Breast epithelium (tissue), 4 donors: ENCODE measurements at regions not wholly inside any gene's neighbourhood (a gene's known extent, or its start where the extent isn't known, plus 50 kb on each side); places are given as distances from the start of the nearest gene placed in this dataset.
"Not testable (repeated sequence)": the region's sequence is repeated elsewhere in the genome, so short reads cannot be mapped to it uniquely, and the experiment has no call there.

Source experiments
- DNase-seq, 2 donors: peaks; one replicate each; pipeline ENCODE4 v3.0.0-alpha.2; 2019; ENCODE audit warnings: low spot score in 2 of 2
- H3K27ac ChIP-seq, 2 donors: fragments of 200-600 bp; sonication (generic) in 1 of 2; one replicate each; pipeline ENCODE4 v1.5.1; 2016 to 2019; ENCODE audit warnings: mild to moderate bottlenecking in 1 of 2
- H3K27me3 ChIP-seq, 2 donors: fragments of 200-600 bp; sonication (generic) in 1 of 2; one replicate each; pipeline versions ENCODE4 v1.5.1 to v1.6.0; 2017 to 2019; ENCODE audit warnings: control low read depth in 1 of 2, mild to moderate bottlenecking in 1 of 2
- H3K36me3 ChIP-seq: fragments of 200-600 bp; one replicate; pipeline ENCODE4 v1.5.1; 2019
- H3K4me1 ChIP-seq, 2 donors: fragments of 200-600 bp; sonication (generic); one replicate each; pipeline ENCODE4 v1.5.1; 2016 to 2019; ENCODE audit warnings: control low read depth in 1 of 2
- H3K4me3 ChIP-seq, 3 donors: fragments of 200-600 bp; sonication (generic); 1 replicate in 2 of 3; 2 replicates in 1 of 3; pipeline ENCODE4 v1.5.1; 2016 to 2019; ENCODE audit warnings: mild to moderate bottlenecking in 3 of 3, moderate library complexity in 2 of 3
- H3K9me3 ChIP-seq, 2 donors: fragments of 200-600 bp; sonication (generic) in 1 of 2; one replicate each; pipeline ENCODE4 v1.5.1; 2016 to 2019; ENCODE audit warnings: control low read depth in 1 of 2
- CTCF ChIP-seq, 3 donors: fragments of 450-650 bp; IDR thresholded peaks; one replicate each; pipeline ENCODE4 v1.5.1; 2016 to 2017; ENCODE audit warnings: antibody characterized with exemption in 3 of 3, mild to moderate bottlenecking in 3 of 3, moderate library complexity in 3 of 3
- POLR2A ChIP-seq: fragments of 450-650 bp; IDR thresholded peaks from one replicate; pipeline ENCODE4 v1.6.1; 2016; ENCODE audit warnings: antibody characterized with exemption, mild to moderate bottlenecking, moderate library complexity
- POLR2AphosphoS5 ChIP-seq, 3 donors: sonication (generic); formaldehyde crosslinking; IDR thresholded peaks; one replicate each; pipeline ENCODE4 v1.6.1; 2017; ENCODE audit warnings: antibody characterized with exemption in 3 of 3
- intact Hi-C: fragments of 100-400 bp; cut with DNase I; formaldehyde crosslinking; loops from one replicate; pipeline ENCODE4 v1.15.1; 2023; ENCODE audit warnings: low total_unique reads

- no peaks in the 10 kb centered on the region for H3K27me3 ChIP-seq
- no peak for DNase-seq
- H3K27ac ChIP-seq: no peak overlapping the region
- H3K36me3 ChIP-seq: no peaks in the 10 kb centered on the region
- no peak for TF ChIP-seq POLR2A
- TF ChIP-seq POLR2AphosphoS5 (IDR thresholded peaks at IDR 0.05): no peak
- TF ChIP-seq CTCF (IDR thresholded peaks at IDR 0.05): no peak
- H3K4me3 ChIP-seq: no peak overlapping the region
- no peaks in the 10 kb centered on the region for H3K9me3 ChIP-seq
- intact Hi-C loops: no loop called here
- no peaks in the 10 kb centered on the region for H3K4me1 ChIP-seq
Measured at GRCh38 chr12:85425349-85425612, 145.3 kb downstream of the ALX1 start.

GRCh38 chr12:85425926-85426325 lies 145.9 kb downstream of the ALX1 start:
- TF ChIP-seq CTCF (IDR thresholded peaks at IDR 0.05) (no peak), POLR2AphosphoS5 (IDR thresholded peaks at IDR 0.05) (no peak), POLR2A (no peak)
- Histone ChIP-seq H3K9me3 (no peaks in the 10 kb centered on the region), H3K36me3 (no peaks in the 10 kb centered on the region), H3K4me3 (no peak overlapping the region), H3K4me1 (no peaks in the 10 kb centered on the region), H3K27me3 (no peaks in the 10 kb centered on the region), H3K27ac (no peak overlapping the region)
- no peak for DNase-seq
- intact Hi-C loops: no loop called here

GRCh38 chr12:85433148-85433547 lies 153.1 kb downstream of the ALX1 start:
- H3K4me1 ChIP-seq, H3K27ac ChIP-seq, DNase-seq, H3K9me3 ChIP-seq, H3K4me3 ChIP-seq, intact Hi-C loops, H3K36me3 ChIP-seq, H3K27me3 ChIP-seq: not testable (repeated sequence)

- H3K4me3 ChIP-seq: no peak overlapping the region
- H3K27ac ChIP-seq: no peak overlapping the region
- no peaks in the 10 kb centered on the region for H3K36me3 ChIP-seq
- DNase-seq: no peak
- TF ChIP-seq POLR2A (no peak), POLR2AphosphoS5 (IDR thresholded peaks at IDR 0.05) (no peak), CTCF (IDR thresholded peaks at IDR 0.05) (no peak)
- intact Hi-C loops: no loop called here
- H3K4me1 ChIP-seq: no peaks in the 10 kb centered on the region
- H3K27me3 ChIP-seq: no peaks in the 10 kb centered on the region
- no peaks in the 10 kb centered on the region for H3K9me3 ChIP-seq
Measured at GRCh38 chr12:85440271-85440670, 160.3 kb downstream of the ALX1 start.

GRCh38 chr12:85441025-85441424 lies 161.0 kb downstream of the ALX1 start:
- no peaks in the 10 kb centered on the region for H3K27me3 ChIP-seq
- no peak overlapping the region for H3K4me3 ChIP-seq
- H3K27ac ChIP-seq: no peak overlapping the region
- H3K36me3 ChIP-seq: no peaks in the 10 kb centered on the region
- intact Hi-C loops: no loop called here
- H3K9me3 ChIP-seq: no peaks in the 10 kb centered on the region
- no peaks in the 10 kb centered on the region for H3K4me1 ChIP-seq
- no peak for TF ChIP-seq POLR2A
- no peak for TF ChIP-seq CTCF (IDR thresholded peaks at IDR 0.05)
- no peak for TF ChIP-seq POLR2AphosphoS5 (IDR thresholded peaks at IDR 0.05)
- no peak for DNase-seq

- H3K36me3 ChIP-seq: no peaks in the 10 kb centered on the region
- no peak overlapping the region for H3K4me3 ChIP-seq
- no peaks in the 10 kb centered on the region for H3K27me3 ChIP-seq
- H3K4me1 ChIP-seq: no peaks in the 10 kb centered on the region
- intact Hi-C loops: no loop called here
- H3K27ac ChIP-seq: no peak overlapping the region
- DNase-seq: no peak
- H3K9me3 ChIP-seq: no peaks in the 10 kb centered on the region
- TF ChIP-seq POLR2A (no peak), CTCF (IDR thresholded peaks at IDR 0.05) (no peak), POLR2AphosphoS5 (IDR thresholded peaks at IDR 0.05) (no peak)
Measured at GRCh38 chr12:85441741-85442140, 161.7 kb downstream of the ALX1 start.
